ENCODE measurements at regions not wholly inside any gene's neighbourhood (a gene's known extent, or its start where the extent isn't known, plus 50 kb on each side); places are given as distances from the start of the nearest gene placed in this dataset.

DNA sequence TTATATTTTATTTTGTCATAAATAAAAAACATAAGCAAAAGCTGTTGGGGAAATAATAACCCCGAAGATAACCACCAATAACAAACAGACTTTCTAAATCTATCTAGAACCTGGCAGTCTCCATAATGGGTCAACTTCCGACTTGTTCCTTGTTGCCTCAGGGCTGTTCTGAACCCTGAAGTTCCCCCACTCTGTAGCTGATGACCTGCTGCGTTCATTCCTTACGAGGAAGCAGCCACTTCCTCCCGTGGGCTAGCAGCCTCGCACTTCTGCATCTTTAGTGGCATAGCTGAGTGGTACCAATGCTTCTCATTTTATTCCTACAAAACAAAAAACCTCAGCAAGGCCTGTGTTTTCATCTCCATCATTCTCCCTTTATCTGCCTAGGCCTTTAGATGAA lies 103.0 kb downstream of the PLEKHG1 start:
- intact Hi-C loops (cut with micrococcal nuclease): no loop called here
- ChIA-PET CTCF (no interaction called here), POLR2A (no interaction called here)
- Mint-ChIP-seq H3K27ac (no peak overlapping the region), H3K36me3 (no peaks in the 10 kb centered on the region), H3K4me3 (no peak overlapping the region), H3K27me3 (no peaks in the 10 kb centered on the region), H3K9me3 (no peaks in the 10 kb centered on the region), H3K4me1 (ENCODE audit: low read depth) (no peaks in the 10 kb centered on the region)
- DNase-seq: no peak

DNA sequence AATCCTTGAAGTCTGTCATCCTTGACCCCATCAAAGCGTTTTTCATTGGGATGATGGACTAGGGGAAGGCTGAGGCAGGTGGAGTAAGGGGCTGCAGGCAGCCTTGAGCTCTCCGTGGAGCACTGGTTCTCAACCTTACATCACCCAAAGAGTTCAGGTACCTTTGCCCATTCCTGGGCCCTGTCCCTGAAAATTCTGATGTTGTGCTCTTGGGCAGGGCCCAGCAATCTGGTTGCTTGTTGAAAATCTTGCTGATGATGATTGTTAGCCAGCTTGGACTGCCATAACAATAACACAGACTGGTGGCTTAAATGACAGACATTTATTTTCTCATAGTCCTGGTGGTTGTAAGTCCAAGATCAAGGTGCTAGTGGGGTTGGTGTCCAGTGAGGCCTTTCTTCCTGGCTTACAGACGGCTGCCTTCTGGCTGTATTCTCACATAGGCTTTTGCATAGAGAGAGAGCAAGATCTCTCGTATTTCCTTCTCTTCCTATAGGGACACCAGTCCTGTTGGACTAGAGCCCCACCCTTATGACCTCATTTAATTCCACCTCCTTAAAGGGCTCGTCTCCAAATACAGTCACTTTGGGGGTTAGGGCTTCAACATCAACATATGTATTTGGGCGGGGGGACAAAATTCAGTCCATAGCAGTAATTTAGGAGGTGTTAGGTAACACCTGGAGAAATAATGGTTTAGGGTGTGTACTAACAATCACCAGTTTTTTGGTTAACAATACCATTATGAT lies 104.9 kb downstream of the PLEKHG1 start:
- intact Hi-C loops (cut with micrococcal nuclease): no loop called here
- Mint-ChIP-seq H3K4me1 (ENCODE audit: low read depth) (no peaks in the 10 kb centered on the region), H3K36me3 (no peaks in the 10 kb centered on the region), H3K9me3 (no peaks in the 10 kb centered on the region), H3K27ac (no peak overlapping the region), H3K27me3 (no peaks in the 10 kb centered on the region), H3K4me3 (no peak overlapping the region)
- ChIA-PET CTCF (no interaction called here), POLR2A (no interaction called here)
- DNase-seq: no peak

DNA sequence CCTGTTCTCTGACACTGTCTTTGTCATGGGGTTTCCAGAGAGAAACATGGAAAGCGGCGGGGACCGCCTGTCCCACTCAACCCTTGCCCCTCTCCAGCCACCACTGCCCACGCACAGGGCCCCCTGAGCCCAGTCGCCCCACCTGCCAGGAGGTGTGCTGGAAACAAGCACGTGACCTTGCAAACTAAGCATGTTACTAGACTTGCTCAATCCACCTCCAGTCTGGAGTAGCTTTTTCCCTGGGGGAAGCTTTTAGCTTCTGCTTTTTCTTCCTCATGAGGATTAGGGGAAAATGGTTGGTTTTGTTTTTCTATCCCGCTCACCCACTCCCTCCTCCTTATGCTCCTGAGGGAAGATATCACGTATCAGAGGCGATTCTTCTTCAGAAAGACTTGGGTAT lies 105.7 kb downstream of the PLEKHG1 start:
- Mint-ChIP-seq H3K4me3 (no peak overlapping the region), H3K27ac (no peak overlapping the region), H3K9me3 (no peaks in the 10 kb centered on the region), H3K4me1 (ENCODE audit: low read depth) (no peaks in the 10 kb centered on the region), H3K27me3 (no peaks in the 10 kb centered on the region), H3K36me3 (no peaks in the 10 kb centered on the region)
- no peak for DNase-seq
- intact Hi-C loops (cut with micrococcal nuclease): no loop called here
- CTCF ChIA-PET: no interaction called here
- POLR2A ChIA-PET: no interaction called here

DNA sequence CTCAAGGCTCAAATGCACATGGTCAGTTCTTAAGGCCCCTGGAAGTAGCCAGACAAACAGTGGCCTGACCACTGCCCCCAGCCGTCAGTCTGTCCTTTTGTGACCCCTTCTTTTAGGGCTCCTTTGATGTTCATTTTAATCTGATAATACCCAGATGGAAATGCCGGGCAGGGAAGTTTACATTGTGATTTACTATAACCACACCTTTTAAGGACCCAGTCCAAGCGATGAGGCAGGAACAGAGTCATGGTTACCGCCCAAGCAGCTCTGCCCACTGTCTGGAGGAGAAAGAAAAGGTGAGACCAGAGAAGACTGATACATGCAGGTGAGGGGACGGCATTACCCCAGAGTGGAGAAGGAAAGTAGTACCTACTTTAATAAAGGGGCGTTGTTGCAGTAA lies 110.6 kb downstream of the PLEKHG1 start:
- no peaks in the 10 kb centered on the region for H3K36me3 Mint-ChIP-seq
- H3K27ac Mint-ChIP-seq: no peak overlapping the region
- no peaks in the 10 kb centered on the region for H3K9me3 Mint-ChIP-seq
- no peaks in the 10 kb centered on the region for H3K4me1 Mint-ChIP-seq (ENCODE audit: low read depth)
- intact Hi-C loops (cut with micrococcal nuclease): no loop called here
- H3K4me3 Mint-ChIP-seq: no peak overlapping the region
- ChIA-PET CTCF (no interaction called here), POLR2A (no interaction called here)
- DNase-seq: no peak
- H3K27me3 Mint-ChIP-seq: no peaks in the 10 kb centered on the region

DNA sequence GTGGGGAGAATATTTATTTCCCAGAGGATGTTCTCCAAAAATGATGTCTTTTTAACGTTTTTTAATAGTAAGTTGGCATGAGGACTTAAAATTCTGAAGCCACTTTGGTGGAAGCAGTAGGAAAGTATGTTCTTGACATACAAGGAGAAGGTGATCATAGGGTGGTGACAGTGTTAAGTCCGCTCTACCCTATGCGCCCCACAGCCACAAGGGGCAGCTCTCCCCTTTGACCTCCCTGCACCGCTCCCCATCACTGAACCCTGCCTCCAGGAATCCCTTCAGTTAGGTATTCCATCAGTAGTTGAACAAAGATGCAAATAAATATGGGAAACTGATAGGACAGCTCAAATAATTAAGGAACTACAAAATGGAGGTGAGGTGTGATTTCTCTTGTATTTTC lies 111.4 kb downstream of the PLEKHG1 start:
- H3K4me3 Mint-ChIP-seq: no peak overlapping the region
- ChIA-PET POLR2A (no interaction called here), CTCF (no interaction called here)
- H3K4me1 Mint-ChIP-seq (ENCODE audit: low read depth): no peaks in the 10 kb centered on the region
- no peak overlapping the region for H3K27ac Mint-ChIP-seq
- no peak for DNase-seq
- H3K27me3 Mint-ChIP-seq: no peaks in the 10 kb centered on the region
- H3K36me3 Mint-ChIP-seq: no peaks in the 10 kb centered on the region
- no peaks in the 10 kb centered on the region for H3K9me3 Mint-ChIP-seq
- intact Hi-C loops (cut with micrococcal nuclease): no loop called here

DNA sequence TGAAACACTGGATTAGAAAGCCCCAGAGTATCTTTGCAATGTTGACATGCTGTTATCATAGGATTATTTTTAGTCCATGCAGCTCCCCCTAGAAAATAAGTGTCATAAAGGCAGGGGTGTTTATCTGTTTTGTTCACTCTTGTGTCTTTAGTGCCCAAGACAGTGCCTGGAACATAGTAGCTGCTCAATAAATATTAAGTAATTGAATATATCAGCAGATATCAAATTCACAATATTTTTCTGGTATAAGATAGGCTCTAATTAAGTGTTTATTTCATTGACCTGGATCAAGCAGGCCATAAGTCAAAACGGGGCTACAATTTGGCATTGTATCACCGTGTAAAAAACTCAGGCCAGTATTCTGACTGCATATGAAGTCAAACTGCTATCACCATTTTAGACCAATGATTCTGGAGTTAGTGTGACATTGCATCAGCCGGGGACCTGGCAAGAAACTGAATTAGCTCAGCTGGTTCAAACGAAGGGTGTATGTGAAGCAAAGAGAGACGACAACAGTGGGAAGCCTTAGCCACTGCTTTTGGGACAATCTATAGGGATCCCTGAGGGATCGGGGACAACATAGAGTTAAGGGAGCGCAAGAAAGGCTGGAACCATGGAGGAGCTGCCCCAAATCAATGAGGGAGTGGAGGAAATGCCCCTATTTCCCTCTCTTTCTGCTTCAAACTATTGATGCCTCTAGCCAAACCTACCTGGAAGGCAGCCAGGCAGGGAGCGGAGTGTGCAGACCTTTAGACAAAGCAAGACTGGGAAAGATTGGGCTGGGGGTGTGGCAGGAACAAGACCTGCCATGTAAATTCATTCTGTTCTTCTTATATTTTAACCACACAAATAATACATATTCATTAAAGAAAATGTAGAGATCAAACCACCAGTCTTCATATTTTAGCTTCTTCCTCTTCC lies 112.2 kb downstream of the PLEKHG1 start:
- no peak for DNase-seq
- Mint-ChIP-seq H3K27ac (no peak overlapping the region), H3K27me3 (no peaks in the 10 kb centered on the region), H3K9me3 (no peaks in the 10 kb centered on the region), H3K4me1 (ENCODE audit: low read depth) (no peaks in the 10 kb centered on the region), H3K36me3 (no peaks in the 10 kb centered on the region), H3K4me3 (no peak overlapping the region)
- ChIA-PET CTCF (no interaction called here), POLR2A (no interaction called here)
- intact Hi-C loops (cut with micrococcal nuclease): no loop called here

DNA sequence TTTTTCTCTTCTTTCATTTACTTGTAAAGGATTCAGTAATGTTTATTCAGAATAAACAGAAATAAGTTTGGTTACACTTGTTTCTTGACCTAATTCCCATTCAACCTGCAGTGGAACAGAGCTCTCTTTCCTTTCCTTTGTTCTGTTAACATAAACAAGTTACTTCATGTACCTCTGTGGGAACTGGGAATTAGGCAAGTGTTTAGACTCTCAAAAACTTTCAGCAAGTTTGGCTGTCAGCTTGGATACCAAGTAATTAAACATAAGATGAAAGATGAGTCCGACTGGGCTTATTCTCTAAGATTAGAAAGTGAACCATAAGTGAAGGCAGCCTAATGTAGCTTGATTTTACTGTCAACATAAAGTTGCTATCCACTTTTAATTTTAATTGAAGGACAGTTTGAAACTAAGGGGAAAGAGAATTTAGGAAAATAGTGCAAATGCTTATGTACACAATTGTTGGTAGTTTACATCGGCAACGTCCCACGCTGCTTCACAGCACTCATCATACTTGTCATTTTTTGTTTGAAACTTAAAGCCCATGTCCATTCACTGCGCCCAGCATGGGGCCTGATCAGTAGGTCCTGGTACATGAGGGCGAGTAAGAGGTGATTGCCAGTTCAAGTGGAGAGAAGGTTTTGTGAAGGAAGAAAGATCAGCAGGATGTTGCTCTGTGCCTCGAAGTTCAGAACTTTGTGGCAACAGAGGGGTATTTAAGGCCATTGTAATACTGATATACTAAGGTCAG lies 113.0 kb downstream of the PLEKHG1 start:
- ChIA-PET CTCF (no interaction called here), POLR2A (no interaction called here)
- intact Hi-C loops (cut with micrococcal nuclease): no loop called here
- no peak overlapping the region for H3K4me3 Mint-ChIP-seq
- H3K4me1 Mint-ChIP-seq (ENCODE audit: low read depth): no peaks in the 10 kb centered on the region
- DNase-seq: no peak
- H3K36me3 Mint-ChIP-seq: no peaks in the 10 kb centered on the region
- H3K9me3 Mint-ChIP-seq: no peaks in the 10 kb centered on the region
- no peak overlapping the region for H3K27ac Mint-ChIP-seq
- H3K27me3 Mint-ChIP-seq: no peaks in the 10 kb centered on the region

DNA sequence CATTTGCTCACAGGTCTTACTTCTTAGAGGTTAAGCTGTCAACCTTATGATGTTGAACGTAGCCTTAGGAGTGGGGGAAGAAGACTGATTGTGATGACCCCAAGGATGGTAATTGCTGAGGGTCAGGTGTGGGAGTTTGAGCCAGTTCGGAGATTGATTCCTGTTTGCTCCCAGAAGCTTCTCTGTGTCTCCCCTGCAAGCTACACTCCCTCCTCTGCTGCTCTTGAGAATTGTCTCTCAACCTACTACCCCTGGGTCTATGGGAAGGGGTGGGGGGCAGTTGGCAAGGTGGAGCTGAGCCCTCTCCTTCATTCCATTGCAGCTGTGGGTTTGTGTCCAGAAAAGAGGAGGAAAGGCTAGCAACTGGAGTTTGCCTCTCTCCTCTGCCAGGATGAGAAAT lies 113.8 kb downstream of the PLEKHG1 start:
- no peaks in the 10 kb centered on the region for H3K27me3 Mint-ChIP-seq
- H3K4me1 Mint-ChIP-seq (ENCODE audit: low read depth): no peaks in the 10 kb centered on the region
- ChIA-PET POLR2A (no interaction called here), CTCF (no interaction called here)
- DNase-seq: no peak
- no peaks in the 10 kb centered on the region for H3K9me3 Mint-ChIP-seq
- intact Hi-C loops (cut with micrococcal nuclease): no loop called here
- H3K27ac Mint-ChIP-seq: no peak overlapping the region
- H3K4me3 Mint-ChIP-seq: no peak overlapping the region
- H3K36me3 Mint-ChIP-seq: no peaks in the 10 kb centered on the region

DNA sequence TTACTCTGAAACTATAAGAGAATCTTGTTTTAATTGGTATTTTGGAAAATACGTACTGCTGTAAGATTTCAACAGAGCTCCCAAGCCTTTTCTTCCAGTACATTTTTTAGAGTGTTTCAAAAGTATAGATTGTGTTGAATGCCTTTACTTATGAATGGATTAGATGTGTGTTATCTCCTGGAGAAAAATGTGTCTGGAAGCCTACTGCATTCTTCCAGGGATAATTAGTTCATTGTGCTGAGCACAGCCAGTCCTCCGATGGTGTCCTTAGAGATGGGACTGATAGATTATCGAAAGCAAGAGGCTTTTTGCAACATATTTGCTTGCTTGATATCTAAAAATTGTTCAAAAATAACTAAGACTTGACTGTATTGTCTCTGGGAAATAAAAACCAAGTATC lies 114.2 kb downstream of the PLEKHG1 start:
- H3K36me3 Mint-ChIP-seq: no peaks in the 10 kb centered on the region
- POLR2A ChIA-PET: no interaction called here
- no peaks in the 10 kb centered on the region for H3K27me3 Mint-ChIP-seq
- H3K9me3 Mint-ChIP-seq: no peaks in the 10 kb centered on the region
- no peak overlapping the region for H3K4me3 Mint-ChIP-seq
- H3K4me1 Mint-ChIP-seq (ENCODE audit: low read depth): no peaks in the 10 kb centered on the region
- CTCF ChIA-PET: no interaction called here
- no peak for DNase-seq
- intact Hi-C loops (cut with micrococcal nuclease): no loop called here
- H3K27ac Mint-ChIP-seq: no peak overlapping the region

DNA sequence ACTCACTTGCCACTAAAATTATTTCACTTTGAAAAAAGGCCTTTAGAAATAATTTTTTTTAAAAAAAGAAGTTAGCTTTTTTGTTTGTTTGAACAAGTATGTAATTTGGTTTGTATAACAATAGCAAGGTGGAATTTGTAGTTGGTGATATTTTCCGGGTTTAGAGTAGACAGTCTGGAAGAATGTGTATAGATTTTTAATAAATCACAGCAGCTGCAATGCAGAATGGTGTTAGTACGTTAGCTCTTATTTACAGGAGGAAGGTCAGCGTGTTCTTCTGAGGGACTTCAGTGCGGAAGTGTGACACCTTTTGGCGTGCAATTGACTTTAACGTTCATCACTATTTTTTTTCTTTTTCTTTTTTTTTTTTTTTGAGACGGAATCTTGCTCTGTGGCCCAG lies 115.4 kb downstream of the PLEKHG1 start:
- POLR2A ChIA-PET: no interaction called here
- Mint-ChIP-seq H3K36me3 (no peaks in the 10 kb centered on the region), H3K4me1 (ENCODE audit: low read depth) (no peaks in the 10 kb centered on the region), H3K9me3 (no peaks in the 10 kb centered on the region), H3K27ac (no peak overlapping the region), H3K4me3 (no peak overlapping the region), H3K27me3 (peaks cover 3% of the 10 kb centered on the region)
- intact Hi-C loops (cut with micrococcal nuclease): no loop called here
- CTCF ChIA-PET: no interaction called here
- no peak for DNase-seq

DNA sequence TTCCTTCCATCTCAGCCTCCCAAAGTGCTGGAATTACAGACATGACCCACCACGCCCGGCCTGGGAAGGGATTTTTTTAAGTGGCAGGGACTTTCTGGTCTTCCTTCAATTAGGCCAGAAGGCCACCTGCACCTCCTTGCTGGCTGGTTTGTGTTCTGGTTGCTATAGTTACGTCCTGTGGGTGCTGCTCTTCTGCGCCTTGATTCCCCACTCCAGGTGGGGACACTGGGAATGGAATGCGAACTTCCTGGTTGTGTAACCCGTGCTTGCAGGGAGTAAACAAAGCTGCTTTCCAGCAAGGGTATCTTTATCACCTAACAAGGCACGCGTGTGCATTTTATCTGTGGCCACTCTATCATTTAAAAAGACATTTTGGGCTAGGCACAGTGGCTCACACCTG lies 117.7 kb downstream of the PLEKHG1 start:
- POLR2A ChIA-PET: no interaction called here
- intact Hi-C loops (cut with micrococcal nuclease): no loop called here

DNA sequence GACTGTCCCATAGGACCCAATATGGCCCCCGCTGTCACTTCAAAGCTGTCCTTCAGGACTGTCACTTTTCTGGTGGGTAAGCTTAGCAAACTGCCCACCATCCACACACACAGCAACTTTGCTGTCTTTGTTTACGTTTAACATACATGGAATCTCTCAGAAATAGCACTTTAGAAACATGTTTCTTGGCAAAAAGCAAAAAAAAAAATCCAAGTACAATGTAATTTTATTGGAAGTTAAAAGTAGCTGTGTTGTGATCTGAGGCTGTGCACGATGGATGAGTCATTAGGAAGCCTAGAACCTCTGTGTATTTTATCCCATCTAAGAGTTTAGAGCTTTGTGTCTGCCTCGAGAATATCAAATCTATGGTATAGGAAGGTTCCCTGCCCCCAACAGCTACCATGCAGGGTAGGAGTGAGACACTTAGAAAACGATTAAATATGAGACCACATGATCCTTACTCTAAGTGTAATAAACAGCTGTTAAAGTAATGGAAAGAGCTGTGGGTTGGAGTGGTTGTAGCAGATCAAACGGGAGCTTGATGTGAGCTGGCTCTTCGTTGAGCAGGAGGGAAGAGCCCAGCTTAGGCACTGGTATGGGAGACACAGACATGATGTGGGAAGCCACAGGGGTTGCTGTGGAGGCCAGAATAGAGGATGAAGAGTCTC lies 119.5 kb downstream of the PLEKHG1 start:
- Mint-ChIP-seq H3K9me3 (no peaks in the 10 kb centered on the region), H3K4me1 (ENCODE audit: low read depth) (peaks cover 12% of the 10 kb centered on the region)

More for the DNA sequence above, 117.7 kb downstream of the PLEKHG1 start:
- CTCF ChIA-PET: no interaction called here
- Mint-ChIP-seq H3K4me3 (no peak overlapping the region), H3K27me3 (peaks cover 6% of the 10 kb centered on the region), H3K36me3 (no peaks in the 10 kb centered on the region), H3K27ac (no peak overlapping the region), H3K4me1 (ENCODE audit: low read depth) (peaks cover 12% of the 10 kb centered on the region), H3K9me3 (no peaks in the 10 kb centered on the region)
- DNase-seq: no peak

More for the DNA sequence above, 119.5 kb downstream of the PLEKHG1 start:
- ChIA-PET POLR2A (no interaction called here), CTCF (interaction anchor here (0.9 to 1.0 kb wide), 3 partner anchors 22 to 301 kb away, joined by 3 to 4 read pairs (median 3); no protein-coding TSS in a partner anchor)
- no peak overlapping the region for H3K27ac Mint-ChIP-seq
- DNase-seq: no peak
- H3K4me3 Mint-ChIP-seq: no peak overlapping the region
- intact Hi-C loops (cut with micrococcal nuclease): no loop called here
- H3K36me3 Mint-ChIP-seq: no peaks in the 10 kb centered on the region
- peaks cover 10% of the 10 kb centered on the region for H3K27me3 Mint-ChIP-seq
